Jurkat, Clone E6-1 (cell line): ENCODE measurements at regions not wholly inside any gene's neighbourhood (a gene's known extent, or its start where the extent isn't known, plus 50 kb on each side); places are given as distances from the start of the nearest gene placed in this dataset.

ENCODE experiments used
- DNase-seq: peaks from one replicate; pipeline ENCODE4 v3.0.0-alpha.2; 2011; ENCODE audit warnings: low read depth, low spot score
- H3K4me3 ChIP-seq: 2 replicates; pipeline ENCODE4 v1.5.1; 2011; ENCODE audit warnings: mild to moderate bottlenecking, low read length, control low read depth, moderate library complexity

- no peak overlapping the region for H3K4me3 ChIP-seq
- no peak for DNase-seq
Observed at GRCh38 chr15:70486012-70486411, 277.3 kb downstream of the UACA start.

GRCh38 chr15:70484993-70485392 lies 278.4 kb downstream of the UACA start:
- no peak overlapping the region for H3K4me3 ChIP-seq
- DNase-seq = no peak

GRCh38 chr15:70483513-70483912 lies 279.8 kb downstream of the UACA start:
- no peak for DNase-seq
- no peak overlapping the region for H3K4me3 ChIP-seq

GRCh38 chr15:70480196-70480856 lies 283.0 kb downstream of the UACA start:
- peak; percentile 78 for DNase-seq
- 0 out of 2 replicates have a peak overlapping the region, but pooled peaks have one; percentile 5 for H3K4me3 ChIP-seq

- H3K4me3 ChIP-seq = 0 out of 2 replicates have a peak overlapping the region, but pooled peaks have one; percentile 5
- no peak for DNase-seq
Observed at GRCh38 chr15:70479785-70480184, 283.6 kb downstream of the UACA start.

- H3K4me3 ChIP-seq = no peak overlapping the region
- DNase-seq = no peak
Observed at GRCh38 chr15:70479056-70479455, 284.3 kb downstream of the UACA start.

- no peak overlapping the region for H3K4me3 ChIP-seq
- no peak for DNase-seq
Observed at GRCh38 chr15:70478251-70478990, 284.9 kb downstream of the UACA start.

GRCh38 chr15:70477750-70478250 lies 285.6 kb downstream of the UACA start:
- DNase-seq = no peak
- H3K4me3 ChIP-seq = no peak overlapping the region

- no peak for DNase-seq
- H3K4me3 ChIP-seq = no peak overlapping the region
Observed at GRCh38 chr15:70476441-70476840, 286.9 kb downstream of the UACA start.

- DNase-seq = no peak
Observed at GRCh38 chr15:70475921-70476320, 287.4 kb downstream of the UACA start.

GRCh38 chr15:70475407-70475781 lies 288.0 kb downstream of the UACA start:
- no peak overlapping the region for H3K4me3 ChIP-seq
- no peak for DNase-seq

More at GRCh38 chr15:70475921-70476320, 287.4 kb downstream of the UACA start:
- H3K4me3 ChIP-seq = no peak overlapping the region

GRCh38 chr15:70474471-70475406 lies 288.6 kb downstream of the UACA start:
- DNase-seq = no peak
- H3K4me3 ChIP-seq = no peak overlapping the region

GRCh38 chr15:70473581-70474370 lies 289.6 kb downstream of the UACA start:
- H3K4me3 ChIP-seq = no peak overlapping the region
- DNase-seq = no peak

GRCh38 chr15:70471517-70471916 lies 291.8 kb downstream of the UACA start:
- H3K4me3 ChIP-seq = no peak overlapping the region
- DNase-seq = no peak

GRCh38 chr15:70470556-70471191 lies 292.7 kb downstream of the UACA start:
- no peak for DNase-seq

GRCh38 chr15:70469651-70470555 lies 293.5 kb downstream of the UACA start:
- no peak for DNase-seq

More at GRCh38 chr15:70470556-70471191, 292.7 kb downstream of the UACA start:
- H3K4me3 ChIP-seq = no peak overlapping the region

GRCh38 chr15:70469182-70469581 lies 294.2 kb downstream of the UACA start:
- no peak overlapping the region for H3K4me3 ChIP-seq
- no peak for DNase-seq

More at GRCh38 chr15:70469651-70470555, 293.5 kb downstream of the UACA start:
- no peak overlapping the region for H3K4me3 ChIP-seq
